ENCODE measurements at regions not wholly inside any gene's neighbourhood (a gene's known extent, or its start where the extent isn't known, plus 50 kb on each side); places are given as distances from the start of the nearest gene placed in this dataset.

DNA sequence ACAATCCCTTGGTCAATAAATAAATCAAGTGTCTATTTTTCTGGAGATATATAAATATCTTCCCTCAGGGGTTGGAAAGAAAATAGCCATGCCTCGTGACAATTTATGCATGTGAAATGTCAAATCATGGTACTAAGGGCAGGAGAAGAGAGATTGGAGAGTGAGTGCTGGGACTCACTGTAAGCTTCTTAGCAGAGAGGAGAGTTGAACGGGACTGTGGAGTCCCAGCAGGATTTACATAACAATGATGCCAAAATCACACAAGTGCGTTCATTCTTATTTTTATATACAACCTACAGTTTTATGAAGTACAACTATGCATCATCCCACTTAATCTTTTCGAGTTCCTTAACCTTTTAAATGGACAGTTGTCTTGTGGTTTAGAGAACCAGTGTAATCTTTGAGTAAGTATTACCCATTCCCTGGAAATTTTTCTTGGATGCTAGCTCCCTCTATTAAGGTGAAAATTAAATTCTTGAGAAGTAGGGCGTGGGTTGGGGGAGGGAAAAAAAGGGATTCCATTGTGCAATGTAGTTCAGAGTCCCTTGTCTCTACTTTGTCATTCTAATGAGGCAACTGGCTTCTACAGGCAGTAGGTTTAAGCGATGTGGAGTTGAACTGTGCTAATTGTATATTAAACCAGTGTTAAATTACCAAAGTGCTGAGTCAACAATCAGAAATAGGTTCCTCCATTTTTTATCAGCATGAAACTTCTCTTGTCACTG, 143.6 kb upstream of the EPHA4 start:
- TF ChIP-seq, protein P1, sequence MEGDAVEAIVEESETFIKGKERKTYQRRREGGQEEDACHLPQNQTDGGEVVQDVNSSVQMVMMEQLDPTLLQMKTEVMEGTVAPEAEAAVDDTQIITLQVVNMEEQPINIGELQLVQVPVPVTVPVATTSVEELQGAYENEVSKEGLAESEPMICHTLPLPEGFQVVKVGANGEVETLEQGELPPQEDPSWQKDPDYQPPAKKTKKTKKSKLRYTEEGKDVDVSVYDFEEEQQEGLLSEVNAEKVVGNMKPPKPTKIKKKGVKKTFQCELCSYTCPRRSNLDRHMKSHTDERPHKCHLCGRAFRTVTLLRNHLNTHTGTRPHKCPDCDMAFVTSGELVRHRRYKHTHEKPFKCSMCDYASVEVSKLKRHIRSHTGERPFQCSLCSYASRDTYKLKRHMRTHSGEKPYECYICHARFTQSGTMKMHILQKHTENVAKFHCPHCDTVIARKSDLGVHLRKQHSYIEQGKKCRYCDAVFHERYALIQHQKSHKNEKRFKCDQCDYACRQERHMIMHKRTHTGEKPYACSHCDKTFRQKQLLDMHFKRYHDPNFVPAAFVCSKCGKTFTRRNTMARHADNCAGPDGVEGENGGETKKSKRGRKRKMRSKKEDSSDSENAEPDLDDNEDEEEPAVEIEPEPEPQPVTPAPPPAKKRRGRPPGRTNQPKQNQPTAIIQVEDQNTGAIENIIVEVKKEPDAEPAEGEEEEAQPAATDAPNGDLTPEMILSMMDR (conservative IDR thresholded peaks at IDR 0.05) = no peak
- no peak for TF ChIP-seq EZH2 (IDR thresholded peaks at IDR 0.05; ENCODE audit: low read depth)

Measured in PC-9 (cell line).